A204.1 (cell line): ENCODE measurements at regions not wholly inside any gene's neighbourhood (a gene's known extent, or its start where the extent isn't known, plus 50 kb on each side); places are given as distances from the start of the nearest gene placed in this dataset.
"Not testable (repeated sequence)": the region's sequence is repeated elsewhere in the genome, so short reads cannot be mapped to it uniquely, and the experiment has no call there.

Source experiments
- FAIRE-seq: peaks from 2 replicates; lab custom pipeline; 2012; peaks lifted over from hg19 to GRCh38; lab: Jason Lieb, UNC

DNA sequence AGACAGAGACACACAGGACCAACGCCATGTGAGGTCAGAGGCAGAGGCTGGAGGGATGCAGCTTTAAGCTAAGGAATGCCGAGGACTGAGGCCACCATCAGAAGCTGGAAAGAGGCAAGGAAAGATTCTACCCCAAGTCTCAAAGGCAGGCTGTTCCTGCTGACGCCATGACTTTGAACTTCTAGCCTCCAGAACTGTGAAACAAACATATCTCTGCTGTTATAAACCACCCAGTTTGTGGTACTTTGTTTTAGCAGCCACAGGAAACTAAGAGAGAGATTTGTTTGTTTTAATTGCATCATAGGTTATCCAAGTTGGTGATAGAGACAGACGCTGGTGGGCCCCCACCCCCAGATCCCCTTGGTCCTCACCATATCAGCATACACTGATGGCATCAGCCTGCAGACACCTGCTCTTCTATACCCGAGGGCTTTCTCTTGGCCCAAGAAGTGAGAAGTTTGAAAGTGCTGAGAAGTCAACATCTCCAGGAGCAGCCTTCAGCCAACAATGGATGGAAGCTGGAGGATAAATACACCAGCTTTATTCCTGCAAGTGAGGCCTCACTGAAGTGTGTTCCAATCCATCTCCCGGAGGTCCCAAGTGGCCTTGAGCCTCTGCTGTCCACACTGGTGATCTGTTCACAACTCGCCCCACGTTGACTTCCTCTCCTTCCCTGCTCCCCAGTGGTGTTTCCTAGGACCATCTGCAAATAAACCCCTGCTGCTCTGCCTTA, 154.7 kb downstream of the BTBD3 start:
- FAIRE-seq = no peak

- FAIRE-seq = no peak
These were observed 155.2 kb downstream of the BTBD3 start for GRCh38 chr20:12072954-12073264.

- no peak for FAIRE-seq
These were observed 156.5 kb downstream of the BTBD3 start for GRCh38 chr20:12074111-12074655.

DNA sequence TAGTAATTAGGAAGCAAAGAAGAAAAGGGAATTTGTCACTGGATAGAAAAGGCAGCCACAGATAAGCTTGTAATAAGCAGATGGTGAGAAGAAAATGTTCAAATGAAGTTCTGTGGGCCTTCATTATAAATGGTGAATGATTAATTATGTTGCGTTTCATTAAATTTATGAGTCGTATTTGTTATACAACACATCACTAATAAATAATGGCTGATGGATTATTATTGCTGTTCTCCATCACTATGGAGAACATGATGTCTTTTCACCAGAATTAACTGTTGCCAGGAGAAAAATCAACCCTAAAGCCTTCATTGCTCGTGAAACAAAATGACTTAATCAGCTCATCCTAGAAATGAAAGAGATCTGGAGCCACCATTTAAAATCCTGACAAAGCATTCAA, 158.5 kb downstream of the BTBD3 start:
- no peak for FAIRE-seq

DNA sequence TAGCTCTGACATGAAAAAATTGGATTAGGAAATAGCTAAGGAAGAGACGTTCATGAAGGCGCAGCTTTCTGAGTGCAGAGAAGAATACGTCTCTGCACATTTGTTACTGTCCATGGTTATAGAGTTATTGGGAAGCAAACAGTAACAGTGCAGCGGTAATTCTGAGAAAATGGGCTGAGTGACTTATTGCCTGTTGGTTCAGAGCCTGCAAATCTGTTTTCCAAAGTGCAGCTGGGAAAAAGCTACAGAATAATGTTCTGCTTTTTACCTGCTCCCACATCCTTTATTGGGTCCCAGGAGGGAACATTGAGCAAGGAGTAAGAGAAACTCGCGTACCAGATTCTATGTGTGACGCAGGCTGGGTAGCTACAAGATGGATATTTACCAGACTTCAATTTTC, 160.2 kb downstream of the BTBD3 start:
- FAIRE-seq = no peak

DNA sequence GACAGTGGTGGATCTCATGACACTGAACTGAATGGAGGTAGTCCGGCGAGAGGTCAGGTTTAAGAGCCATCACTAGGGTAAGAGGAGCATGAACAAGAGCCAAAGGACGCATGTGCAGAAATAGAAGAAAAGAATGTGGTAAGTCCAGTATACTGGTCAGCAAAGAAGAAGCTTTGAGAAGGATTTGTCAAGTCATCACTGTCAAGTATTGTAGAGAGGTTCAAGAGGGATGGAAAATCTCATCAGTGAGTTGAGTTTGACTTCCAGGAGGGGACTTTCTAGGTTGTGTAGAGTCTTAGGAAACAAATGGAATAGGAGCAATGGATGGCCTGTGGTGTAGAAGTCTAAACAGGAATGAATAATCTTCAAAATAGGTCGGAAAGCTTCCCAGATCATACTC, 161.8 kb downstream of the BTBD3 start:
- FAIRE-seq = no peak

DNA sequence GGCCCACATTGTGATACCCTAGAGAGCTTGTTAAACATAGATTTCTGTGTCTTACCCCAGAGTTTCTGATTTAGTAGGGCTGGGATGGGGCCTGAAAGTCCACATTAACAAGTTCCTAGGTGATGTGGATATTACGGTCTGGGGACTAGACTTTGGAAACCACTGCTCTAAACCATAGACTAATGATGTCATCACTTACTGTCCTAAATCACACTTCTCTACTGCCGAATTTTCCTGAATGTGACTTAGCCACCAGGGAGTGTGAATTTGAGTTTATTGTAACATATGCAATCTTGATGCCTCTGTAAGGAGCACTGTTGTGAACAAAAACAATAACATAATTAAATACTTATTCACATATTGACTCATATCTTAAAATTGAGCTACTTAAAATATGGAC, 165.6 kb downstream of the BTBD3 start:
- FAIRE-seq = no peak

- no peak for FAIRE-seq
These were observed 166.8 kb downstream of the BTBD3 start for GRCh38 chr20:12084482-12084881.

GRCh38 chr20:12086359-12086758, 168.7 kb downstream of the BTBD3 start:
- FAIRE-seq = no peak

DNA sequence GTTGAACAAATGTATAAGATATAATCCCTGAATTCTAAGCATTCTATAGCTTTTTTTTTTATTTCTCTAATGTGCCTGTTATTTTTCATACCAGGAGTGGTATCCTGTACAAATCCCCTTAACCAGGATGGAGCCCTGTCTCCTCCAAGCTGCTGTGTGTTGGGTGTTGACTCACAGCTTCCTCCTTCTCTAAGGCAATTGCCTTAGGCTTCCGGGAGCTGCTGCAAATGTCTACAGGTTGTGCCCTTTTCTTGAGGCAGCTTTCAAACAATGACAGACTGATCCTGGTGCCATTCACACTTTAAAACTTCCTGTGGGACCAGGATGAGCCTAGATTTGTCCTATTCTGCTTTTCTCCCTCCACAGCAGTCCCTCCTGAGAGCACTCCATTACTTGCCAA, 173.2 kb downstream of the BTBD3 start:
- FAIRE-seq = no peak

DNA sequence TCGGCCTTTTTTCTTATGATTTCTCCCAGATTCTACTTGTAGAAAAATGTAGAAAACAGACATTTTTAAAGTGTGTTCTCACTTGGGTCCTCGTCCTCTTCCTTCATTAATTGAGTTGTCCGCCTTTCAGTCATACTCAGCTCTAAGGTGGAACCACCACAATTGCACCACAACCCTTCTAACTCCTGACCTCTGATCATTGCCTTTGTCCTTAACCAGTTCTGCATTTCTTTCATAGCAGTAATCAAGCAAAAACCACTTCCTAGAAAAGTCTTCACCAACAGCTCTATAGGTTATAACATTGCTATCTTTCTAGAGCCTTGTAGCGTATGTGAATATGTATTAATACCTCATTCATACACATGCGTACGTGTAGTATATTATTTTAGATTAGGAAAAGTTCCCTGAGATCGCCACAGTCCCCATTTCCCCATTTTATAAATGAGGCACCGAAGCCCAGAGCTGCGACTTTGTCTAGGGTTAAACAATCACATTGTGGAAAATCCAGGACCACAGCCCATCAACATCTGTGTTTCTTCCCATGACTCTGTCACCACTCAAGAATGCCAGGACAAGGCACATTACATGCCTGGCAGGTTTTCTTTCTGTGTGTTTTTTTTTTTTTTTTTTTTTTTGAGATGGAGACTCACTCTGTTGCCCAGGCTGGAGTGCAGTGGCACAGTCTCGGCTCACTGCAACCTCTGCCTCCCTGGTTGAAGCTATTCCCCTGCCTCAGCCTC, 175.5 kb downstream of the BTBD3 start:
- FAIRE-seq = no peak

GRCh38 chr20:12093797-12094190, 176.1 kb downstream of the BTBD3 start:
- not testable (repeated sequence) for FAIRE-seq

GRCh38 chr20:12095180-12095920, 177.7 kb downstream of the BTBD3 start:
- no peak for FAIRE-seq

DNA sequence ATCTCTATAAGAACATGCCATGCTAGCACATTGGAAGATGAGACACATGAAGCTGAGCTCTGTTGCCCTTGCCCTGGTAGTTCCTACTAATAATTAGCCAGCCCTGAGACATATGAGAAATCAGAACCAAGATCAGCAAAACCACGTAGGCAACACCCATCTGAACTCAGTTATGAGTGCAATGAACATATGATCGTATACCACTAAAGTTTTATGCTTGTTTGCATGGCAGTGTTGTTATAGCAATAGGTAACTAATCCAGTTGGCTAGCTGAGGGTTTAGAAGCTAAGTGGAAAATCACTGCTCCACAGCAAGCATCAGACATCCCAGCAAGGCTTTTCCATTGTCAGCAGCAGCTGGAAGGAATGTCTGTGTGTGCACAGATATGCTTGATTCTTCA, 180.7 kb downstream of the BTBD3 start:
- FAIRE-seq = no peak

- no peak for FAIRE-seq
These were observed 191.2 kb downstream of the BTBD3 start for GRCh38 chr20:12108846-12109245.

GRCh38 chr20:12110274-12110673, 192.6 kb downstream of the BTBD3 start:
- FAIRE-seq = no peak

DNA sequence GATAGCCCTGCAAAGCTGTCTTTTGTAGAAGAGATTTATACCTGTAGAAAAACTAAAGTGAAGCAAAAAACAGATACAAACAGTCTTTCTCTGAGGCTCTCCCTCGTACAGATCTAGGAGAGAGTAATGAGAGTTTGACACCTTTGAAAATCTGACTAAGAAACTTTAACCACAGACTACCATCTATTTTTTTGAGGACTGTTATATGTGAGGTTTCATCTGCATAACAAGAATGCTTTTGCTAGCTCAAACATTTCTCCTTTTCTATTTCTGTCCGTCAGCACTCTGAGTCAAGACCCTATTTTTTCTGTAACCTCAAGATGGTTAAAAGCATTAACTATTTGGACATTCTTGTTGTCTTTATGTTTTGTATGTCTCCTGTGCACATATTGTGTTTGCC, 193.0 kb downstream of the BTBD3 start:
- FAIRE-seq = no peak

DNA sequence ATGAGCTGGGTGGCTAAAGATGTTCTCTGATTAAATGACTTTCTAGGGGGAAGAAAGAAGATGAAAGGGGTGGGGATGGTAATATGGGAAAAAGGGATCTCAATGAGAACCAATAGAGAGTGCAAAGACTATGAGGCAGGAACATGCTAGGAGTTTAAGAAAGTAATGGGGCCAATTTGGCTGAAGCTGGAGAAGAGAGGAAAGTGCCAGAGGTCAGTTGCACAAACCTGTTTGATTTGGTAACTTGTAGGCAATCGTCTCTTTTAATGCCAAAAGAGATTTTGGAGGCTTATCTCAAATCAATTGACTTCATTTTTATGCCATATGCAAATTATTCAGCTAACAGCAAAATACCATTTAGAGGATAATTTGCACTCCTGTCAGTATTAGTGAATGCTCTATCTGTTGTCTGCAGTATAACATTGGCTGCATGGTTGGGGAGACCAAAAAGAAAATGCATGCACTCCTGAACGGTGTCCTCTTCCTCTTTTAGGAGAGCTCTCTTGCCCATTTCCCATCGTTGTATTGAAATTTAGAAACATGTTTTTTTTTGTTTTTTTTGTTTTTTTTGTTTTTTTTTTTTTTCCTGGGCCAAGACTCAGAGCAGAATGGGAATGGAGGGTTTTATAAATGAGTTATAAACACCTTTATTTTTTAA, 193.9 kb downstream of the BTBD3 start:
- no peak for FAIRE-seq

- FAIRE-seq = no peak
These were observed 194.4 kb downstream of the BTBD3 start for GRCh38 chr20:12112089-12112474.

GRCh38 chr20:12112665-12113064, 195.0 kb downstream of the BTBD3 start:
- no peak for FAIRE-seq

DNA sequence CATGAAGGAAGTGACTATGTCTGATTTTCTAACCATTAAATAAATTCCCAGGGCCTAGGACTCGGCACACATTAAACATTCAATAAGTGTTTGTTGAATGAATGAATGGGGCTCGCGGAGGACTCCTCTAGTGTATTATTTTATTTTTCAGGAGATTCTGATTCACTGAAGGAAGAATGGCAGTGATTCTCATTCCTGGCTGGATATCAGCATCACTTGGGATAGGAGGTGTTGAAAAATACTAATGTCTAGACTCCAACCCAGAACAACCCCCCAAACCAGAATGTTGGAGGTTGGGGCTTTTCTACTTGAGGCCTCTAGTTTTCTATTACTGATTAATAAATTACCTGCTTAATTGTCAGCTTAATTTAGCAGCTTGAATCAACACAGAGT, 195.4 kb downstream of the BTBD3 start:
- no peak for FAIRE-seq

- no peak for FAIRE-seq
These were observed 196.0 kb downstream of the BTBD3 start for GRCh38 chr20:12113468-12114371.
